ENCODE measurements at regions not wholly inside any gene's neighbourhood (a gene's known extent, or its start where the extent isn't known, plus 50 kb on each side); places are given as distances from the start of the nearest gene placed in this dataset.

GRCh38 chr12:81843599-81843998 is 84.4 kb upstream of the PPFIA2 start:
- TF ChIP-seq, protein P1, sequence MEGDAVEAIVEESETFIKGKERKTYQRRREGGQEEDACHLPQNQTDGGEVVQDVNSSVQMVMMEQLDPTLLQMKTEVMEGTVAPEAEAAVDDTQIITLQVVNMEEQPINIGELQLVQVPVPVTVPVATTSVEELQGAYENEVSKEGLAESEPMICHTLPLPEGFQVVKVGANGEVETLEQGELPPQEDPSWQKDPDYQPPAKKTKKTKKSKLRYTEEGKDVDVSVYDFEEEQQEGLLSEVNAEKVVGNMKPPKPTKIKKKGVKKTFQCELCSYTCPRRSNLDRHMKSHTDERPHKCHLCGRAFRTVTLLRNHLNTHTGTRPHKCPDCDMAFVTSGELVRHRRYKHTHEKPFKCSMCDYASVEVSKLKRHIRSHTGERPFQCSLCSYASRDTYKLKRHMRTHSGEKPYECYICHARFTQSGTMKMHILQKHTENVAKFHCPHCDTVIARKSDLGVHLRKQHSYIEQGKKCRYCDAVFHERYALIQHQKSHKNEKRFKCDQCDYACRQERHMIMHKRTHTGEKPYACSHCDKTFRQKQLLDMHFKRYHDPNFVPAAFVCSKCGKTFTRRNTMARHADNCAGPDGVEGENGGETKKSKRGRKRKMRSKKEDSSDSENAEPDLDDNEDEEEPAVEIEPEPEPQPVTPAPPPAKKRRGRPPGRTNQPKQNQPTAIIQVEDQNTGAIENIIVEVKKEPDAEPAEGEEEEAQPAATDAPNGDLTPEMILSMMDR (conservative IDR thresholded peaks at IDR 0.05; ENCODE audit: low read depth, low read length): no peak
- TF ChIP-seq EZH2 (IDR thresholded peaks at IDR 0.05; ENCODE audit: borderline replicate concordance, low read depth, low read length, poor library complexity, severe bottlenecking): no peak

All from A673 (cell line).